Endothelial cell of umbilical vein (primary cell): ENCODE measurements at regions not wholly inside any gene's neighbourhood (a gene's known extent, or its start where the extent isn't known, plus 50 kb on each side); places are given as distances from the start of the nearest gene placed in this dataset.

ENCODE experiments used
- BruUV-seq: library from RNA; stranded (reverse); fragments of 400-500 nt; replicated peaks from 2 replicates; lab custom pipeline; 2021; lab: Mats Ljungman, UMichigan
- CTCF ChIA-PET: fragments of 300-600, 350-600 bp; sonication (Branson Sonifier 250); formaldehyde crosslinking; loops from one replicate; lab custom pipeline; 2021; ENCODE audit warnings: antibody characterized with exemption, inconsistent platforms; lab: Charles Lee
- POLR2A ChIA-PET: fragments of 300-600, 350-600 bp; sonication (Branson Sonifier 250); formaldehyde crosslinking; loops from one replicate; lab custom pipeline; 2021; ENCODE audit warnings: antibody characterized with exemption, inconsistent platforms; lab: Charles Lee
- DNase-seq: peaks from one replicate; pipeline ENCODE4 v3.0.0-alpha.2; 2011; ENCODE audit warnings: low read depth, low spot score
- FAIRE-seq: peaks from 2 replicates; lab custom pipeline; 2011; peaks lifted over from hg19 to GRCh38; lab: Jason Lieb, UNC
- H2AFZ ChIP-seq: 2 replicates; pipeline ENCODE4 v1.6.0; 2012; ENCODE audit warnings: low read depth, low read length, control low read depth, inconsistent platforms
- H3K27ac ChIP-seq: 2 replicates; pipeline ENCODE4 v1.5.1; 2011; ENCODE audit warnings: low read depth, mild to moderate bottlenecking, control low read depth, low read length, moderate library complexity; ENCODE audit not compliant: insufficient read depth
- H3K27me3 ChIP-seq, 2 experiments: 2 replicates each; pipeline versions ENCODE4 v1.6.0 to v1.6.1; 2011; ENCODE audit warnings: low read length in 2 of 2, mixed read lengths in 1 of 2; ENCODE audit not compliant: control insufficient read depth in 2 of 2, insufficient read depth in 2 of 2
- H3K36me3 ChIP-seq, 2 experiments: 2 replicates in 1 of 2; 3 replicates in 1 of 2; pipeline ENCODE4 v1.5.1; 2011; ENCODE audit warnings: low read length in 2 of 2, mild to moderate bottlenecking in 1 of 2, moderate library complexity in 1 of 2; ENCODE audit not compliant: control insufficient read depth in 2 of 2, insufficient read depth in 2 of 2; ENCODE audit errors: extremely low read depth in 1 of 2
- H3K4me1 ChIP-seq: 3 replicates; pipeline ENCODE4 v1.5.1; 2011; ENCODE audit warnings: mild to moderate bottlenecking, low read length; ENCODE audit not compliant: control insufficient read depth, insufficient read depth; ENCODE audit errors: extremely low read depth
- H3K4me2 ChIP-seq: 2 replicates; pipeline ENCODE4 v1.6.1; 2011; ENCODE audit warnings: low read length, control low read depth, mixed read lengths; ENCODE audit not compliant: insufficient read depth
- H3K4me3 ChIP-seq, 3 experiments: fragments of 200-600 bp in 1 of 3; sonication (generic), shearing (Covaris generic) in 1 of 3; replicated peaks in 1 of 3; 2 replicates each; pipeline ENCODE4 v1.5.1; 2011 to 2016; ENCODE audit warnings: control low read depth in 3 of 3, low read length in 3 of 3, mild to moderate bottlenecking in 2 of 3, inconsistent platforms in 1 of 3, low read depth in 1 of 3, moderate library complexity in 1 of 3; ENCODE audit not compliant: insufficient read depth in 1 of 3
- H3K79me2 ChIP-seq: 2 replicates; pipeline ENCODE4 v1.6.0; 2012; ENCODE audit warnings: low read length, inconsistent platforms; ENCODE audit not compliant: control insufficient read depth, insufficient read depth
- H3K9ac ChIP-seq: replicated peaks from 2 replicates; pipeline ENCODE3; 2011; ENCODE audit warnings: low read length, control low read depth; ENCODE audit not compliant: insufficient read depth; ENCODE audit errors: extremely low read depth
- H3K9me1 ChIP-seq: replicated peaks from 3 replicates; pipeline ENCODE4 v1.6.0; 2011; ENCODE audit warnings: mild to moderate bottlenecking, low read length; ENCODE audit not compliant: control insufficient read depth, insufficient read depth; ENCODE audit errors: extremely low read depth
- H3K9me3 ChIP-seq: replicated peaks from 2 replicates; pipeline ENCODE4 v1.5.1; 2012; ENCODE audit warnings: low read length, inconsistent platforms; ENCODE audit not compliant: control insufficient read depth, insufficient read depth
- H4K20me1 ChIP-seq: replicated peaks from 2 replicates; pipeline ENCODE3; 2011; ENCODE audit warnings: mild to moderate bottlenecking, low read length; ENCODE audit not compliant: control insufficient read depth, insufficient read depth; ENCODE audit errors: extremely low read depth
- EZH2 ChIP-seq: IDR thresholded peaks from 2 replicates; pipeline ENCODE4 v1.6.1; 2012; ENCODE audit warnings: borderline replicate concordance, low read depth, mild to moderate bottlenecking, moderate library complexity, low read length, inconsistent platforms; ENCODE audit not compliant: severe bottlenecking
- FOS ChIP-seq: IDR thresholded peaks from 2 replicates; pipeline ENCODE4 v1.6.1; 2011; ENCODE audit warnings: mild to moderate bottlenecking, low read length, moderate library complexity, borderline replicate concordance; ENCODE audit not compliant: insufficient read depth
- GATA2 ChIP-seq: IDR thresholded peaks from 2 replicates; pipeline ENCODE4 v1.7.0; 2011; ENCODE audit warnings: low read depth, mild to moderate bottlenecking, moderate library complexity, mixed read lengths, low read length; ENCODE audit not compliant: insufficient read length, insufficient read depth
- JUN ChIP-seq: IDR thresholded peaks from 2 replicates; pipeline ENCODE4 v1.6.1; 2011; ENCODE audit warnings: borderline replicate concordance, low read depth; ENCODE audit not compliant: insufficient read length, insufficient read depth
- MYC ChIP-seq: IDR thresholded peaks from one replicate; pipeline ENCODE4 v1.6.1; 2011; ENCODE audit warnings: mild to moderate bottlenecking, low read depth, low read length
- POLR2A ChIP-seq: IDR thresholded peaks from 2 replicates; pipeline ENCODE4 v1.6.1; 2012; ENCODE audit warnings: low read depth, mild to moderate bottlenecking, control low read depth, low read length
- POLR2AphosphoS5 ChIP-seq: IDR thresholded peaks from 2 replicates; pipeline ENCODE4 v1.6.1; 2012; ENCODE audit warnings: low read depth, mild to moderate bottlenecking, control low read depth, low read length, moderate library complexity; ENCODE audit not compliant: insufficient read depth
- dilution Hi-C: fragments of 300-500 bp; cut with MboI; formaldehyde crosslinking; loops from one replicate; pipeline ENCODE4 v1.15.0; 2019; ENCODE audit warnings: low sequenced_read_pairs; ENCODE audit not compliant: extremely low pct_ligation_motif_present
- intact Hi-C: fragments of 100-400 bp; cut with micrococcal nuclease; formaldehyde crosslinking; loops from one replicate; pipeline ENCODE4 v1.10.0; 2022
- TF ChIP-seq, protein P1 (sequence below), 2 donors: IDR thresholded peaks; 1 replicate in 1 of 2; 2 replicates in 1 of 2; pipeline ENCODE4 v1.5.1; 2011; ENCODE audit warnings: low read length in 2 of 2, mild to moderate bottlenecking in 2 of 2, moderate library complexity in 2 of 2, control low read depth in 1 of 2, inconsistent platforms in 1 of 2, low read depth in 1 of 2; ENCODE audit not compliant: insufficient read depth in 1 of 2; ENCODE audit errors: extremely low read depth in 1 of 2
- TF ChIP-seq, protein P2 (sequence below): IDR thresholded peaks from 2 replicates; pipeline ENCODE4 v1.6.1; 2011; ENCODE audit not compliant: insufficient read depth, insufficient read length

DNA sequence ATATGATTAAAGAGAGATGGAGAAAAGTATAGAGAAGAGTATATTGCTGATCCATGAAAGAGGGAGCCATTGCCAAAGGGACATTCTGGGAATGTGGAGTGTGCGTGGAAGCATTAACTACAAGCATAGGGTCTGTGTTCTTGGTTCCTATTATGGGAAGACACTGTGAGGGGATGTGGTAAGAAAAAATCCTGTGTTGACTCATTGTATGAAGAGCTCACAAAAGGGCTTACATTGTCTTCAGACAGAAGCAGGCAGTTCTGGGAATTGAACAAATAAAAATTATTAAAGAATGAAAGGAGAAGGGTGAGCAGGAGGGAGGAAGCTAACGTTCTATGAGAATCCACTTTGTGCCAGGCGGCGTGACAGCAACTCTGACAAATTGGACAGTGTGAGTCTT is 250.4 kb upstream of the CHD1 start:
- FAIRE-seq (no peak), DNase-seq (no peak)
- no peak overlapping the region for H2AFZ ChIP-seq
- no peaks in the 10 kb centered on the region for H4K20me1 ChIP-seq
- no peaks in the 10 kb centered on the region for H3K79me2 ChIP-seq
- H3K4me3 ChIP-seq = no peak overlapping the region
- ChIA-PET POLR2A (no interaction called here), CTCF (interaction anchor here (1.6 kb wide), 1 partner anchor 12 kb away, joined by 3 read pairs; no protein-coding TSS in a partner anchor)
- intact Hi-C loops (no loop called here), dilution Hi-C loops (no loop called here)
- H3K9ac ChIP-seq = no peak overlapping the region
- no peaks in the 10 kb centered on the region for H3K36me3 ChIP-seq
- no peaks in the 10 kb centered on the region for H3K9me3 ChIP-seq
- no peaks in the 10 kb centered on the region for H3K9me1 ChIP-seq
- H3K27ac ChIP-seq = no peak overlapping the region
- no peaks in the 10 kb centered on the region for H3K4me1 ChIP-seq
- no peak overlapping the region for H3K4me2 ChIP-seq
- no peaks in the 10 kb centered on the region for H3K27me3 ChIP-seq
- TF ChIP-seq JUN (no peak), MYC (no peak), POLR2A (no peak), GATA2 (no peak), POLR2AphosphoS5 (no peak), EZH2 (no peak), FOS (no peak)
- TF ChIP-seq, protein P1, sequence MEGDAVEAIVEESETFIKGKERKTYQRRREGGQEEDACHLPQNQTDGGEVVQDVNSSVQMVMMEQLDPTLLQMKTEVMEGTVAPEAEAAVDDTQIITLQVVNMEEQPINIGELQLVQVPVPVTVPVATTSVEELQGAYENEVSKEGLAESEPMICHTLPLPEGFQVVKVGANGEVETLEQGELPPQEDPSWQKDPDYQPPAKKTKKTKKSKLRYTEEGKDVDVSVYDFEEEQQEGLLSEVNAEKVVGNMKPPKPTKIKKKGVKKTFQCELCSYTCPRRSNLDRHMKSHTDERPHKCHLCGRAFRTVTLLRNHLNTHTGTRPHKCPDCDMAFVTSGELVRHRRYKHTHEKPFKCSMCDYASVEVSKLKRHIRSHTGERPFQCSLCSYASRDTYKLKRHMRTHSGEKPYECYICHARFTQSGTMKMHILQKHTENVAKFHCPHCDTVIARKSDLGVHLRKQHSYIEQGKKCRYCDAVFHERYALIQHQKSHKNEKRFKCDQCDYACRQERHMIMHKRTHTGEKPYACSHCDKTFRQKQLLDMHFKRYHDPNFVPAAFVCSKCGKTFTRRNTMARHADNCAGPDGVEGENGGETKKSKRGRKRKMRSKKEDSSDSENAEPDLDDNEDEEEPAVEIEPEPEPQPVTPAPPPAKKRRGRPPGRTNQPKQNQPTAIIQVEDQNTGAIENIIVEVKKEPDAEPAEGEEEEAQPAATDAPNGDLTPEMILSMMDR (IDR thresholded peaks at IDR 0.05; ENCODE audit: extremely low read depth in 1 of 2, insufficient read depth in 1 of 2, low read depth in 1 of 2, low read length in 2 of 2) = no peak
- TF ChIP-seq, protein P2, sequence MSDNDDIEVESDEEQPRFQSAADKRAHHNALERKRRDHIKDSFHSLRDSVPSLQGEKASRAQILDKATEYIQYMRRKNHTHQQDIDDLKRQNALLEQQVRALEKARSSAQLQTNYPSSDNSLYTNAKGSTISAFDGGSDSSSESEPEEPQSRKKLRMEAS = no peak
- BruUV-seq = no TSS peak
